Nephron (organoid): ENCODE measurements at regions not wholly inside any gene's neighbourhood (a gene's known extent, or its start where the extent isn't known, plus 50 kb on each side); places are given as distances from the start of the nearest gene placed in this dataset.

Source experiments
- H3K27ac Mint-ChIP-seq, 3 experiments: 2 replicates each; pipeline ENCODE4 v1.8.0; 2020; ENCODE audit warnings: mixed read lengths in 3 of 3, mild to moderate bottlenecking in 2 of 3, moderate library complexity in 1 of 3
- H3K27me3 Mint-ChIP-seq: 2 replicates; pipeline ENCODE4 v1.8.0; 2021; ENCODE audit warnings: low read depth, mild to moderate bottlenecking, moderate library complexity, mixed read lengths
- H3K36me3 Mint-ChIP-seq: 2 replicates; pipeline ENCODE4 v1.8.0; 2020; ENCODE audit warnings: low read depth, mixed read lengths
- H3K4me1 Mint-ChIP-seq: 2 replicates; pipeline ENCODE4 v1.8.0; 2020; ENCODE audit warnings: mixed read lengths
- H3K4me3 Mint-ChIP-seq, 3 experiments: 2 replicates each; pipeline ENCODE4 v1.8.0; 2020; ENCODE audit warnings: mild to moderate bottlenecking in 3 of 3, mixed read lengths in 3 of 3, moderate library complexity in 2 of 3
- H3K9me3 Mint-ChIP-seq: 2 replicates; pipeline ENCODE4 v1.8.0; 2020; ENCODE audit warnings: mixed read lengths
- TF ChIP-seq, protein P1 (sequence below), 3 experiments: fragments of 200-600 bp; sonication (generic); IDR thresholded peaks; one replicate each; pipeline ENCODE4 v1.5.0; 2021; ENCODE audit warnings: antibody characterized with exemption in 3 of 3; ENCODE audit not compliant: unreplicated experiment in 3 of 3

DNA sequence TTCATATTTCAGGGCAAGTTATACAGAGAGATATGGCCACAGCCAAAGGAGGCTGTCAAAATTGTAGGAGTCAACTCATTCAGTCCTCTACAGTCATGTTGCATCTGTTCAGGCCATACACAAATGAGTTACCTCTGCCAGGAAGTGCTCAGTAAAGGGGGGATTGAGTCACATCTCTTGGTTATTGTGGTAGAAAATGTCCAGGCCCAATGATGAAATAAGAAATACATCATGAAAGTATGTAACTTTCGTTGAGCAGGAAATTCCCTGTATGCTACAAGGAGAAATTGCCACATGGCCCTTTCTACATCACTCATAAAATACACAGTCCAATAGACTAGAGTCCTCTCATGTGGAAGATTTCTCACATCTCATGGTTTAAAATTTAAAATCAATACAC lies 103.9 kb upstream of the COL3A1 start:
- peaks cover 18% of the 10 kb centered on the region for H3K4me1 Mint-ChIP-seq
- H3K9me3 Mint-ChIP-seq = peaks cover 16% of the 10 kb centered on the region
- peaks cover 3% of the 10 kb centered on the region for H3K36me3 Mint-ChIP-seq
- TF ChIP-seq, protein P1, sequence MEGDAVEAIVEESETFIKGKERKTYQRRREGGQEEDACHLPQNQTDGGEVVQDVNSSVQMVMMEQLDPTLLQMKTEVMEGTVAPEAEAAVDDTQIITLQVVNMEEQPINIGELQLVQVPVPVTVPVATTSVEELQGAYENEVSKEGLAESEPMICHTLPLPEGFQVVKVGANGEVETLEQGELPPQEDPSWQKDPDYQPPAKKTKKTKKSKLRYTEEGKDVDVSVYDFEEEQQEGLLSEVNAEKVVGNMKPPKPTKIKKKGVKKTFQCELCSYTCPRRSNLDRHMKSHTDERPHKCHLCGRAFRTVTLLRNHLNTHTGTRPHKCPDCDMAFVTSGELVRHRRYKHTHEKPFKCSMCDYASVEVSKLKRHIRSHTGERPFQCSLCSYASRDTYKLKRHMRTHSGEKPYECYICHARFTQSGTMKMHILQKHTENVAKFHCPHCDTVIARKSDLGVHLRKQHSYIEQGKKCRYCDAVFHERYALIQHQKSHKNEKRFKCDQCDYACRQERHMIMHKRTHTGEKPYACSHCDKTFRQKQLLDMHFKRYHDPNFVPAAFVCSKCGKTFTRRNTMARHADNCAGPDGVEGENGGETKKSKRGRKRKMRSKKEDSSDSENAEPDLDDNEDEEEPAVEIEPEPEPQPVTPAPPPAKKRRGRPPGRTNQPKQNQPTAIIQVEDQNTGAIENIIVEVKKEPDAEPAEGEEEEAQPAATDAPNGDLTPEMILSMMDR (IDR thresholded peaks at IDR 0.05; ENCODE audit: unreplicated experiment in 3 of 3) = no peak
- H3K27ac Mint-ChIP-seq = peak overlapping the region in 2 of 3 experiments; percentile 49 to 86
- no peak overlapping the region for H3K4me3 Mint-ChIP-seq
- H3K27me3 Mint-ChIP-seq = no peaks in the 10 kb centered on the region

- Mint-ChIP-seq H3K4me3 (no peak overlapping the region), H3K4me1 (peaks cover 21% of the 10 kb centered on the region), H3K27me3 (no peaks in the 10 kb centered on the region), H3K27ac (peak overlapping the region in 2 of 3 experiments; percentile 47 to 53), H3K36me3 (no peaks in the 10 kb centered on the region), H3K9me3 (no peaks in the 10 kb centered on the region)
- TF ChIP-seq, protein P1 (IDR thresholded peaks at IDR 0.05; ENCODE audit: unreplicated experiment in 3 of 3) = no peak
Observed at GRCh38 chr2:188875104-188875503, 99.1 kb upstream of the COL3A1 start.

DNA sequence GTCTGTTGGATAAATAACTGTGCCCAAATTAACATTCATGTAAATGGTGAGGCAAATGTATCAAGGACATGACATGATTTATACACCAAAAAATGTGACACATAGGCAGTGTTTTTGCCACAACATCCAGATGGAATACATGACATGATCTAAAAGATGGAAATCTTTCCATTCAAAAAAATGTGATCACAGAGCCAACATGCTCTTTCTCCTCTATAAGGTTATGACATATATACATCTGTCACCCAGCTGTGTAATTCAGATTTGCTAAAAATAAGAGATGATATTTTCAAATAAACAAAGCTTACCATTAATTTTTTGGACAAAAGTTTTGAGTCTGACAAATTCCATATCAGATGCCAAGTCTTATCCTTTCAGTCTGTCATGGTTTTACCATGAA lies 95.5 kb upstream of the COL3A1 start:
- Mint-ChIP-seq H3K36me3 (no peaks in the 10 kb centered on the region), H3K27me3 (no peaks in the 10 kb centered on the region), H3K4me1 (peaks cover 19% of the 10 kb centered on the region)

GRCh38 chr2:188880740-188881139 lies 93.4 kb upstream of the COL3A1 start:
- TF ChIP-seq, protein P1 (IDR thresholded peaks at IDR 0.05; ENCODE audit: unreplicated experiment in 3 of 3) = no peak

More for the DNA sequence above, 95.5 kb upstream of the COL3A1 start:
- Mint-ChIP-seq H3K9me3 (no peaks in the 10 kb centered on the region), H3K27ac (peak overlapping the region in 2 of 3 experiments; percentile 25 to 57), H3K4me3 (no peak overlapping the region)
- TF ChIP-seq, protein P1 (IDR thresholded peaks at IDR 0.05; ENCODE audit: unreplicated experiment in 3 of 3) = no peak

GRCh38 chr2:188881434-188881833 lies 92.7 kb upstream of the COL3A1 start:
- Mint-ChIP-seq H3K4me1 (peaks cover 17% of the 10 kb centered on the region), H3K9me3 (no peaks in the 10 kb centered on the region), H3K36me3 (no peaks in the 10 kb centered on the region), H3K27me3 (no peaks in the 10 kb centered on the region), H3K4me3 (no peak overlapping the region), H3K27ac (no peak overlapping the region)
- TF ChIP-seq, protein P1 (IDR thresholded peaks at IDR 0.05; ENCODE audit: unreplicated experiment in 3 of 3) = no peak

More at GRCh38 chr2:188880740-188881139, 93.4 kb upstream of the COL3A1 start:
- no peaks in the 10 kb centered on the region for H3K27me3 Mint-ChIP-seq
- H3K4me3 Mint-ChIP-seq = no peak overlapping the region
- no peak overlapping the region for H3K27ac Mint-ChIP-seq
- no peaks in the 10 kb centered on the region for H3K36me3 Mint-ChIP-seq
- peaks cover 17% of the 10 kb centered on the region for H3K4me1 Mint-ChIP-seq
- no peaks in the 10 kb centered on the region for H3K9me3 Mint-ChIP-seq

GRCh38 chr2:188884046-188884445 lies 90.1 kb upstream of the COL3A1 start:
- H3K9me3 Mint-ChIP-seq = peaks cover 12% of the 10 kb centered on the region
- no peak overlapping the region for H3K4me3 Mint-ChIP-seq
- no peaks in the 10 kb centered on the region for H3K27me3 Mint-ChIP-seq
- H3K4me1 Mint-ChIP-seq = peaks cover 11% of the 10 kb centered on the region
- TF ChIP-seq, protein P1 (IDR thresholded peaks at IDR 0.05; ENCODE audit: unreplicated experiment in 3 of 3) = no peak
- H3K27ac Mint-ChIP-seq = peak overlapping the region in 2 of 3 experiments; percentile 50 to 77
- H3K36me3 Mint-ChIP-seq = no peaks in the 10 kb centered on the region
